ENCODE measurements at regions not wholly inside any gene's neighbourhood (a gene's known extent, or its start where the extent isn't known, plus 50 kb on each side); places are given as distances from the start of the nearest gene placed in this dataset.

- in situ Hi-C loops (cut with MboI), result no loop called here
- Histone ChIP-seq H3K9ac (ENCODE audit: control insufficient read depth, insufficient read depth, low read length) (no peak overlapping the region), H3K4me3 (no peak overlapping the region), H3K4me1 (ENCODE audit: control insufficient read depth, insufficient read depth, low read length) (no peaks in the 10 kb centered on the region), H3K79me2 (ENCODE audit: control insufficient read depth, insufficient read depth, low read length) (no peaks in the 10 kb centered on the region), H2AFZ (ENCODE audit: control insufficient read depth, low read depth, low read length) (no peak overlapping the region), H3K9me3 (replicated peaks; ENCODE audit: control insufficient read depth, insufficient read depth, low read length) (peaks cover 2% of the 10 kb centered on the region; the same call in 2 of the 3 replicates), H4K20me1 (ENCODE audit: control insufficient read depth, insufficient read depth) (no peaks in the 10 kb centered on the region), H3K4me2 (ENCODE audit: control insufficient read depth, insufficient read depth) (no peak overlapping the region), H3K27me3 (replicated peaks in 1 of 2; ENCODE audit: control insufficient read depth in 2 of 2, insufficient read depth in 2 of 2, low read length in 1 of 2) (no peaks in the 10 kb centered on the region; a peak in 1 of 4 replicates), H3K27ac (ENCODE audit: control insufficient read depth, insufficient read depth) (no peak overlapping the region), H3K36me3 (ENCODE audit: control insufficient read depth in 2 of 2, insufficient read depth in 2 of 2, low read length in 1 of 2) (no peaks in the 10 kb centered on the region)
- SMC1A ChIA-PET (ENCODE audit: uncharacterized antibody, unreplicated experiment), result interaction anchor here (0.6 to 1.1 kb wide), 3 partner anchors 17 to 108 kb away, joined by 3 read pairs; no protein-coding TSS in a partner anchor
- DNase-seq (ENCODE audit: low read depth, low spot score), result no peak
- POLR2A ChIA-PET, result no interaction called here
- 83% methylated on average over 1 of the region's 1 CpG for WGBS (ENCODE audit: insufficient coverage, insufficient replicate concordance, low lambda C conversion rate, missing lambda C conversion rate)
- TF ChIP-seq HDGF (IDR thresholded peaks at IDR 0.05) (no peak), CTCF (IDR thresholded peaks at IDR 0.05 in 2 of 3, conservative IDR thresholded peaks at IDR 0.05 in 1 of 3; ENCODE audit: control insufficient read depth in 2 of 3, extremely low read depth in 1 of 3, insufficient read depth in 1 of 3, low read depth in 3 of 3, low read length in 3 of 3) (no peak), SIX5 (IDR thresholded peaks at IDR 0.05; ENCODE audit: low read depth, low read length, severe bottlenecking) (no peak), ZNF622 (IDR thresholded peaks at IDR 0.05) (no peak), NFIC (IDR thresholded peaks at IDR 0.05; ENCODE audit: low read depth, low read length) (no peak), ZNF207 (IDR thresholded peaks at IDR 0.05; ENCODE audit: borderline replicate concordance) (no peak), SUZ12 (IDR thresholded peaks at IDR 0.05; ENCODE audit: unreplicated experiment) (no peak), SREBF2 (IDR thresholded peaks at IDR 0.05; ENCODE audit: low read length) (no peak), PML (IDR thresholded peaks at IDR 0.05; ENCODE audit: low read length) (no peak), TBL1XR1 (IDR thresholded peaks at IDR 0.05; ENCODE audit: low read depth, low read length) (no peak), CBX3 (IDR thresholded peaks at IDR 0.05; ENCODE audit: borderline replicate concordance, low read depth) (no peak)
- no peak for FAIRE-seq
- BruUV-seq (replicated peaks), result no TSS peak
- CTCF ChIA-PET, result interaction anchor here (1.4 to 2.0 kb wide), 4 partner anchors 14 to 130 kb away, joined by 3 to 6 read pairs (median 5); no protein-coding TSS in a partner anchor
- RAD21 ChIA-PET (ENCODE audit: unreplicated experiment), result no interaction called here
- intact Hi-C loops (cut with micrococcal nuclease; ENCODE audit: unreplicated experiment), result no loop called here
- ATAC-seq, result no peak
These were observed 62.4 kb upstream of the ZBED5 start for GRCh38 chr11:10920205-10920604.
